GM20000 (cell line): ENCODE measurements at regions not wholly inside any gene's neighbourhood (a gene's known extent, or its start where the extent isn't known, plus 50 kb on each side); places are given as distances from the start of the nearest gene placed in this dataset.
"Not testable (repeated sequence)": the region's sequence is repeated elsewhere in the genome, so short reads cannot be mapped to it uniquely, and the experiment has no call there.

Experiments used
- DNase-seq: peaks from one replicate; pipeline ENCODE4 v3.0.0; 2012; ENCODE audit warnings: low spot score
- TF ChIP-seq, protein P1 (sequence below): IDR thresholded peaks from 2 replicates; pipeline ENCODE4 v1.5.1; 2012; ENCODE audit warnings: mild to moderate bottlenecking, control low read depth; ENCODE audit errors: extremely low read depth, missing control alignments

DNA sequence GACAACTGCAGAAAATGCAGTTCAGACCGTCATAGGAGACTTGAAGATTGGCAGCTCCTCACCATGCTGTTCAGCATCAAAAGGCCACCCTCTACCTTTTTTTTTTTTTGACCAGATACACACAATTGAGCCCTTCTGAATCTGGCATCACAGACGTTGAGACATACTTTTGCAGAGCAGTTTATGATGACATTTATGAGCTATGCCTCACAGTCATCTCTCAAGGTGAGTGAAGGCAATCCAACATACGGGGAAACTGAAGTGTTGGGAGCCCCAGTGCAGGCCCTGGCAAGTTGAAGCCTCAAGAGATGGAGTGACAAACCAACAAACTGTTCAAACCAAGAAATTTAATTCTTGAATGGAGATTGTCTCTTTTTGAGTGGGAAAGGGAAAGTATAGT lies 83.6 kb upstream of the DLX6 start:
- DNase-seq: no peak

DNA sequence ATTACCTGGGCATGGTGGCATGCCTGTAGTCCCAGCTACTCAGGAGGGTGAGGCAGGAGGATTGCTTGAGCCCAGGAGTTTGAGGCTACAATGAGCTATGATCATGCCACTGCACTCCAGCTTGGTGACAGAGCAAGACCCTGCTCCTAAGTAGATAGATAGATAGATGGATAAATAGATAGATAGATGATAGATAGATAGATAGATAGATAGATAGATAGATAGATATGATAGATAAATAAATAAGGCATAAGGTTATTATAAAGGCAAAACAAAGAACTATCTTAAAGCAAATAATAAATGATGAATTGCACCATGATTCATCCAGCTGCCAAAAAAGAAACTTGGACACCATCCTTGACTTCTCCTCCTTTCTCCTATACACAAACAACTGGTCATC lies 82.0 kb upstream of the DLX6 start:
- DNase-seq: not testable (repeated sequence)

More for the DNA sequence above, 83.6 kb upstream of the DLX6 start:
- TF ChIP-seq, protein P1, sequence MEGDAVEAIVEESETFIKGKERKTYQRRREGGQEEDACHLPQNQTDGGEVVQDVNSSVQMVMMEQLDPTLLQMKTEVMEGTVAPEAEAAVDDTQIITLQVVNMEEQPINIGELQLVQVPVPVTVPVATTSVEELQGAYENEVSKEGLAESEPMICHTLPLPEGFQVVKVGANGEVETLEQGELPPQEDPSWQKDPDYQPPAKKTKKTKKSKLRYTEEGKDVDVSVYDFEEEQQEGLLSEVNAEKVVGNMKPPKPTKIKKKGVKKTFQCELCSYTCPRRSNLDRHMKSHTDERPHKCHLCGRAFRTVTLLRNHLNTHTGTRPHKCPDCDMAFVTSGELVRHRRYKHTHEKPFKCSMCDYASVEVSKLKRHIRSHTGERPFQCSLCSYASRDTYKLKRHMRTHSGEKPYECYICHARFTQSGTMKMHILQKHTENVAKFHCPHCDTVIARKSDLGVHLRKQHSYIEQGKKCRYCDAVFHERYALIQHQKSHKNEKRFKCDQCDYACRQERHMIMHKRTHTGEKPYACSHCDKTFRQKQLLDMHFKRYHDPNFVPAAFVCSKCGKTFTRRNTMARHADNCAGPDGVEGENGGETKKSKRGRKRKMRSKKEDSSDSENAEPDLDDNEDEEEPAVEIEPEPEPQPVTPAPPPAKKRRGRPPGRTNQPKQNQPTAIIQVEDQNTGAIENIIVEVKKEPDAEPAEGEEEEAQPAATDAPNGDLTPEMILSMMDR: no peak

DNA sequence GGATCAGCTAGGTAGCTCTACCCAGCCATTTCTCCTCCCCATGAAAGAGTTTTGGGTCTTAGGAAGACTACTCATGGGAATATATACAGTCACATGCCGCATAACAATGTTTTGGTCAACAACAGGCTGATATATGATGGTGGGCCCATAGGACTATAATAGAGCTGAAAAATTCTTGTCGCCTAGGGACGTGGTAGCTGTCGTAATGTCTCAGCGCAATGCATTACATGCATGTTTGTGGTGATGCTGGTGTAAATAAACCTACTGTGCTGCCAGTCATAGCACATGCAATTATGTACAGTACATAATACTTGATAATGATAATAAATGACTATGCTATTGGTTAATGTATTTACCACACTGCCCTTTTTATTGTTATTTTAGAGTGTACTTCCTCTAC lies 78.2 kb upstream of the DLX6 start:
- TF ChIP-seq, protein P1: no peak
- DNase-seq: no peak

DNA sequence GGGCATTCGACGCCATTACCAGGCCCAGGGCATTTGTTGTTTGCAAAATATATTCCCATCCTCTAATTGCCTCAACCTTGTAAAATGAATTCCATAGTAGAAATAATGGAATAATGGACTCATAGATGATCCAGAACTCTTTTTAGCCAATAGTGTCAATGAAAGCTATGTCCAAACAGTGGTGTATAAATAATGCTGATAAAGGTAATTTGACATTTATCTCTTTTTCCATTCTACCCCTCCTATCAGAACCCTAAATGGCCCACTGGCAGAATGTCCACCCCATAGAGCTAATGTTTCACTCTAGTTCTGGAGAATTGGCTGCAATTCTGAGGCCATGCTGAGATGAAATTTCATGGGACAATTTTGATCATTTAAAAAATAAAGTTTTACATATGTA lies 76.4 kb upstream of the DLX6 start:
- TF ChIP-seq, protein P1: no peak
- DNase-seq: no peak

DNA sequence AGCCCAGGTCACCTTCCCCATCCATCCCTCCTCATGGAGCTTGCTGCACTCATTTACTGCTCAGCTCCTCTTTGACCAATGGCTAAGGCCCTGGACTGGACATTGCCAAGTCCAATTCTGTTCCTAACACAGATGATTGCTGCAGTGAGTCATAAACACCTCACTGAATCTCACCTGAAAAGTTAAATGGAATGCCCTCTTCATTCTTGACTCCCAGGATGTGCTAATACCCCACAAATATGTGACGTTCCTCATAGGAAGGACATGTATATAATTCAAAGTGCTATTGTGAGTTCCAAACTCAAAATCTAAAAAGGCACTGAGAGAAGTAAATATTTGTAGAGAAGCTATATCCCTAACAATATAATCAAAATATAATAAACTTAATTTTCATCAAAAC lies 73.5 kb upstream of the DLX6 start:
- no peak for DNase-seq
- TF ChIP-seq, protein P1: no peak

DNA sequence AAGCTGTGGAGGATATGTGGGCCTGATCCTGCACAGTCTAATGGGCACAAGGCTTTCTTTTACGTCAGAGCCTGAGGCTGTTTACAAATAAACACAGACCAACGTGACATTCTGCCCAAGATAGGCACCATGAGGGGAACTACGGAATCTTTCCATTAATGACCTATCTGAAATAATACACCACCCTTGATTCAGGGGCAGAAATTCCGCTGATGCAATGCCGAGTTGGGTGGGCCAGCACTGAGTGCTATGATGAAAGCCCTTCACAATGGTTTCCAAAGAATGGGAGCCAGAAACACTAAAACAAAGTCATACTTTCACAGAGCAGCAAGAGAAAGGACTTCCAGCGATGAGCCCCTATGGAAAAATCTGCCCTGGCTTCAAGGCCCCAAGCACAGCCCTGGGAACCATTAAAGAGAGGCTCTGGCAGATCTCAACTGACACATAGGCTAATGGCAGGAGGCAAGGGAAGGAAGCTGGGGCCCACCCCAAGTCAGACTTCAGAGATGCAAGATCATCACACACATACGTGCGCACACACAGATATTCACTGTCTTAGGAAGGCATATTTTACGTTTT lies 72.2 kb upstream of the DLX6 start:
- no peak for DNase-seq
- TF ChIP-seq, protein P1: no peak

DNA sequence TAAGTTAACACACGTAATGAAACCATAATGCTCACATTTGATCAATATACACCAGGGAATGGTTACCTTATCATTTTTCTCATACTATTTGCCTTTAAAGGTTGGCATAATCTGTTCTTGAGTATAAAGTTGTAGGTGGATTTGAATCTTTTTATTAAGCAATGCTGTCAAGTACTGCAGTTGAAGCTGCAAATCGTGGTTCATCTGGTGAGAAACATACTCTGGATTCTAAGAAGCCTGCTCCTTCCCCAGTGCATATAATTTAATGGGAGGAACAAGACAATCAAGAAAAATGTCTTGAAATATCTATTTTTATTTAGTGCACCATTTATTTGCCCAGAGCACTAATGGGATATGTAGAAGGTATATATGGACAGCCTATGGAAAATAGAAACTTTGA lies 68.7 kb upstream of the DLX6 start:
- TF ChIP-seq, protein P1: no peak
- no peak for DNase-seq

DNA sequence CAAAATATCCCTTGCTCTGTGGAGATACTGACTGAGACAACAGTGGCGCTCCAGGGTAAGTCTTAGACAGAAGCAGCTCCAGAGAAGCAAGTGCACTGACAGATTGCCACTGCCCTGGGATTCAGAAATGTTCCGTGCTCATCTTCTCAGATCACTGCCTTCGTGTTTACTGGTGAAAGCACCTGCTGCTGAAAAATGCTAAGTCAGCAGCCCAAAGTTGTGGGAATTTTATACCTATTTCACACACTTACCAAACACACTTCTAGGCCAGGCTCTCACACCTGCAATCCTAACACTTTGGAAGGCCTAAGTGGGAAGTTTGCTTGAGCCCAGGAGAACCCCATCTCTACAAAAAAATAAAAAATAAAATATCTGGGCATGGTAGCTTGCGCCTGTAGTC lies 63.2 kb upstream of the DLX6 start:
- no peak for DNase-seq
- TF ChIP-seq, protein P1: no peak
